ENCODE measurements at regions not wholly inside any gene's neighbourhood (a gene's known extent, or its start where the extent isn't known, plus 50 kb on each side); places are given as distances from the start of the nearest gene placed in this dataset.

DNA sequence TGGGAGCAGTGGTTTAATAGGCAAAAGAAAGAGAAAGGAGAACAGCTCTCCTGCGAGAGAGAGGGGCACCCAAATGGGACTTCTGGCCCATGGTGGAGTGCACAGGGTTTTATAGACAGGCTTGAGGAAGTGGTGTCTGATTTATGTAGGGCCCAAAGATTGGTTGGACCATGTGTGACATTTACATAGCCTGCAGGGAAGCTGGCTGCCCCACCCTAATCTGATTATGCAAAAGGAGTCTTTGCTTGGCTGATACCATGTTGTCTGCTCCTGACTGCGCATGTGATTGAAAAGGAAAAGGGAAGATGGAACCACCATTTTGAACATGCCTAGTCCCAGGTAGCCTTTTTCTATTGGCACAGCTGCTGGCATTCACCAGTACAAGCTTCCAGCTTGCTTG lies 100.0 kb upstream of the DIPK2B start:
- TF ChIP-seq, protein P1, sequence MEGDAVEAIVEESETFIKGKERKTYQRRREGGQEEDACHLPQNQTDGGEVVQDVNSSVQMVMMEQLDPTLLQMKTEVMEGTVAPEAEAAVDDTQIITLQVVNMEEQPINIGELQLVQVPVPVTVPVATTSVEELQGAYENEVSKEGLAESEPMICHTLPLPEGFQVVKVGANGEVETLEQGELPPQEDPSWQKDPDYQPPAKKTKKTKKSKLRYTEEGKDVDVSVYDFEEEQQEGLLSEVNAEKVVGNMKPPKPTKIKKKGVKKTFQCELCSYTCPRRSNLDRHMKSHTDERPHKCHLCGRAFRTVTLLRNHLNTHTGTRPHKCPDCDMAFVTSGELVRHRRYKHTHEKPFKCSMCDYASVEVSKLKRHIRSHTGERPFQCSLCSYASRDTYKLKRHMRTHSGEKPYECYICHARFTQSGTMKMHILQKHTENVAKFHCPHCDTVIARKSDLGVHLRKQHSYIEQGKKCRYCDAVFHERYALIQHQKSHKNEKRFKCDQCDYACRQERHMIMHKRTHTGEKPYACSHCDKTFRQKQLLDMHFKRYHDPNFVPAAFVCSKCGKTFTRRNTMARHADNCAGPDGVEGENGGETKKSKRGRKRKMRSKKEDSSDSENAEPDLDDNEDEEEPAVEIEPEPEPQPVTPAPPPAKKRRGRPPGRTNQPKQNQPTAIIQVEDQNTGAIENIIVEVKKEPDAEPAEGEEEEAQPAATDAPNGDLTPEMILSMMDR (optimal IDR thresholded peaks at IDR 0.05 in 1 of 3, IDR thresholded peaks at IDR 0.05 in 1 of 3, conservative IDR thresholded peaks at IDR 0.05 in 1 of 3; ENCODE audit: extremely low read depth in 1 of 3, insufficient read depth in 2 of 3, low read length in 3 of 3): no peak
- no peak for TF ChIP-seq EZH2 (IDR thresholded peaks at IDR 0.05; ENCODE audit: low read length)
